WTC11 (cell line): ENCODE measurements at regions not wholly inside any gene's neighbourhood (a gene's known extent, or its start where the extent isn't known, plus 50 kb on each side); places are given as distances from the start of the nearest gene placed in this dataset.

Experiments
- ATAC-seq: fragments of 200-7000 bp; cut with Tn5 transposase; 2 replicates; pipeline ENCODE4 v1.10.0; 2021; ENCODE audit warnings: mild to moderate bottlenecking, moderate library complexity
- CTCF ChIA-PET: fragments of 300-600 bp; sonication (Branson Sonifier 250); formaldehyde crosslinking; loops from one replicate; lab custom pipeline; 2021; ENCODE audit warnings: antibody characterized with exemption; lab: Charles Lee
- POLR2A ChIA-PET: fragments of 350-600 bp; sonication (Branson Sonifier 250); formaldehyde crosslinking; loops from one replicate; lab custom pipeline; 2021; ENCODE audit warnings: antibody characterized with exemption; lab: Charles Lee
- DNase-seq: peaks from one replicate; pipeline ENCODE4 v3.0.0; 2021; ENCODE audit warnings: low spot score
- H3K27ac Mint-ChIP-seq: 2 replicates; pipeline ENCODE4 v1.8.0; 2021; ENCODE audit warnings: mixed read lengths
- H3K27me3 Mint-ChIP-seq: 2 replicates; pipeline ENCODE4 v1.8.0; 2021; ENCODE audit warnings: low read depth, mild to moderate bottlenecking, moderate library complexity, mixed read lengths
- H3K36me3 Mint-ChIP-seq: 2 replicates; pipeline ENCODE4 v1.8.0; 2021; ENCODE audit warnings: mixed read lengths
- H3K4me1 Mint-ChIP-seq: 2 replicates; pipeline ENCODE4 v1.8.0; 2022; ENCODE audit warnings: mixed read lengths
- H3K4me3 Mint-ChIP-seq: 2 replicates; pipeline ENCODE4 v1.8.0; 2021; ENCODE audit warnings: mild to moderate bottlenecking, moderate library complexity, mixed read lengths
- H3K9me3 Mint-ChIP-seq: 2 replicates; pipeline ENCODE4 v1.8.0; 2021; ENCODE audit warnings: mixed read lengths
- CBFB ChIP-seq: sonication (generic); formaldehyde crosslinking; IDR thresholded peaks from 2 replicates; pipeline ENCODE4 v1.8.1; 2022; ENCODE audit warnings: mild to moderate bottlenecking, low read depth, missing genetic modification reagents
- CREB1 ChIP-seq: sonication (generic); formaldehyde crosslinking; IDR thresholded peaks from 2 replicates; pipeline ENCODE4 v1.8.0; 2023; ENCODE audit warnings: mild to moderate bottlenecking, missing genetic modification reagents
- CREM ChIP-seq: sonication (generic); formaldehyde crosslinking; IDR thresholded peaks from 2 replicates; pipeline ENCODE4 v1.8.1; 2022; ENCODE audit warnings: mild to moderate bottlenecking, missing genetic modification reagents, moderate library complexity
- FOXJ3 ChIP-seq: sonication (generic); formaldehyde crosslinking; IDR thresholded peaks from 2 replicates; pipeline ENCODE4 v1.9.0; 2021; ENCODE audit warnings: missing genetic modification reagents, mild to moderate bottlenecking, borderline replicate concordance
- FOXK1 ChIP-seq: sonication (generic); formaldehyde crosslinking; IDR thresholded peaks from 2 replicates; pipeline ENCODE4 v1.8.0; 2022; ENCODE audit warnings: mild to moderate bottlenecking, moderate library complexity, missing genetic modification reagents
- FOXP1 ChIP-seq: sonication (generic); formaldehyde crosslinking; IDR thresholded peaks from 2 replicates; pipeline ENCODE4 v1.8.0; 2022; ENCODE audit warnings: missing genetic modification reagents, mild to moderate bottlenecking, moderate library complexity, borderline replicate concordance
- HMGA2 ChIP-seq: fragments of 250-450 bp; sonication (Bioruptor Pico); IDR thresholded peaks from 2 replicates; pipeline ENCODE4 v1.4.0; 2021; ENCODE audit warnings: mild to moderate bottlenecking, moderate library complexity
- JAZF1 ChIP-seq: fragments of 250-450 bp; sonication (Bioruptor Pico); IDR thresholded peaks from 2 replicates; pipeline ENCODE4 v1.9.0; 2021; ENCODE audit warnings: moderate library complexity, mild to moderate bottlenecking, inconsistent platforms
- KAT7 ChIP-seq: sonication (generic); formaldehyde crosslinking; IDR thresholded peaks from 2 replicates; pipeline ENCODE4 v1.8.1; 2023; ENCODE audit warnings: missing genetic modification reagents, mild to moderate bottlenecking, borderline replicate concordance
- NFATC4 ChIP-seq: fragments of 250-450 bp; sonication (Bioruptor Pico); IDR thresholded peaks from 2 replicates; pipeline ENCODE4 v1.9.0; 2021; ENCODE audit warnings: mild to moderate bottlenecking
- SOX15 ChIP-seq: fragments of 250-450 bp; sonication (Bioruptor Pico); IDR thresholded peaks from 2 replicates; pipeline ENCODE4 v1.9.0; 2021; ENCODE audit warnings: mild to moderate bottlenecking
- TEAD4 ChIP-seq: sonication (generic); formaldehyde crosslinking; IDR thresholded peaks from 2 replicates; pipeline ENCODE4 v1.8.0; 2022; ENCODE audit warnings: mild to moderate bottlenecking, missing genetic modification reagents
- TP53 ChIP-seq: sonication (generic); formaldehyde crosslinking; IDR thresholded peaks from 2 replicates; pipeline ENCODE4 v1.8.1; 2023; ENCODE audit warnings: mild to moderate bottlenecking, missing genetic modification reagents
- ZNF121 ChIP-seq: sonication (generic); formaldehyde crosslinking; IDR thresholded peaks from 2 replicates; pipeline ENCODE4 v1.8.0; 2023; ENCODE audit warnings: missing genetic modification reagents
- TF ChIP-seq, protein P1 (sequence below): sonication (generic); formaldehyde crosslinking; IDR thresholded peaks from 2 replicates; pipeline ENCODE4 v1.8.1; 2023; ENCODE audit warnings: mild to moderate bottlenecking, moderate library complexity, missing genetic modification reagents
- TF ChIP-seq, protein P2 (sequence below): fragments of 200-600 bp; IDR thresholded peaks from 2 replicates; pipeline ENCODE4 v1.8.0; 2022; ENCODE audit warnings: antibody characterized with exemption
- TF ChIP-seq, protein P3 (sequence below): sonication (generic); formaldehyde crosslinking; IDR thresholded peaks from 2 replicates; pipeline ENCODE4 v1.8.1; 2023; ENCODE audit warnings: mild to moderate bottlenecking, missing genetic modification reagents
- TF ChIP-seq, protein P4 (sequence below): fragments of 250-450 bp; sonication (Bioruptor Pico); conservative IDR thresholded peaks from 2 replicates; pipeline ENCODE4 v1.9.0; 2021; ENCODE audit warnings: mild to moderate bottlenecking
- TF ChIP-seq, protein P5 (sequence below): fragments of 250-450 bp; sonication (Bioruptor Pico); IDR thresholded peaks from 2 replicates; pipeline ENCODE4 v1.9.0; 2021; ENCODE audit warnings: mild to moderate bottlenecking, borderline replicate concordance
- TF ChIP-seq, protein P6 (sequence below): sonication (generic); formaldehyde crosslinking; IDR thresholded peaks from 2 replicates; pipeline ENCODE4 v1.8.1; 2022; ENCODE audit warnings: missing genetic modification reagents, borderline replicate concordance

DNA sequence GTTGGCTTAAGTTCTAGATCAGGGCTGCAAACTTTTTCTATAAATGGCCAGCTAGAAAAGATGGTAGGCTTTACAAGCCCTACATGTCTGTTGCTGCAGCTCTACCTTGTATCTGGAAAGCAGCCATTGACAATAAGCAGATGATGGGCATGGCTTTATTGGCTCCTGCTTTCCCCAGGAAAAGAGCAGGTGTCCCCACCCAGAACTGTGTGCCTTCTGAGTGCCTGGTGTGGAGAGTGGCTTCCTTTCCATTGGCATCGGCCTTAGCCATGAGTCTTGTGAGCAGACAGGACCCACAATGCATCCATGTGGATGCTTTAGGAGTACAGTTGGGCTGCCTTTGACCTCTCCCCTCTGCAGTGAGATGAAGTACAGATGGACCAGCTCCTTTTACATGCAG lies 120.2 kb downstream of the CD8B2 start (continued):
- TF ChIP-seq, protein P1, sequence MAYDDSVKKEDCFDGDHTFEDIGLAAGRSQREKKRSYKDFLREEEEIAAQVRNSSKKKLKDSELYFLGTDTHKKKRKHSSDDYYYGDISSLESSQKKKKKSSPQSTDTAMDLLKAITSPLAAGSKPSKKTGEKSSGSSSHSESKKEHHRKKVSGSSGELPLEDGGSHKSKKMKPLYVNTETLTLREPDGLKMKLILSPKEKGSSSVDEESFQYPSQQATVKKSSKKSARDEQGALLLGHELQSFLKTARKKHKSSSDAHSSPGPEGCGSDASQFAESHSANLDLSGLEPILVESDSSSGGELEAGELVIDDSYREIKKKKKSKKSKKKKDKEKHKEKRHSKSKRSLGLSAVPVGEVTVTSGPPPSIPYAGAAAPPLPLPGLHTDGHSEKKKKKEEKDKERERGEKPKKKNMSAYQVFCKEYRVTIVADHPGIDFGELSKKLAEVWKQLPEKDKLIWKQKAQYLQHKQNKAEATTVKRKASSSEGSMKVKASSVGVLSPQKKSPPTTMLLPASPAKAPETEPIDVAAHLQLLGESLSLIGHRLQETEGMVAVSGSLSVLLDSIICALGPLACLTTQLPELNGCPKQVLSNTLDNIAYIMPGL (CRISPR knock-in tag), result no peak
- no peak for TF ChIP-seq CREB1
- TF ChIP-seq KAT7 (CRISPR knock-in tag), result no peak

DNA sequence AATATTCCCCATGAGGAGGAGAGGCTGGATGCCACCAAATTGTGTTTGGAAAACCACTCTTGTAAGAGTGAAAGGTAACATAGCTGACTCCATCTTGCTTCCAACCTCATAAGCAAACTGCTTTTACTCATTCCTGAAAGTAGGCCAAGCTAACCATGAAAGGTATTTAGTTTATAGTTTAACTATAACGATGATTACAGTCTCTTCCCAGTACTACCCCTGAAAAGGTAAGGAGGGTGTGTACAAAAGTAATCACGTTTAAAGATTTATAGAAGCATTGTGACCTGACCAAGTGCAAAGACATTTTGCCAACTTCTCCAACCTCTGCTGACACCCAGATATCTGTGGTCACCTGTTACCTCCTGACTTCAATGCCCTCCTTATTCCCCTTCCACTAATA lies 122.6 kb downstream of the CD8B2 start:
- peaks cover 12% of the 10 kb centered on the region; the same call in 1 of the 2 replicates for H3K9me3 Mint-ChIP-seq
- POLR2A ChIA-PET, result no interaction called here
- DNase-seq, result no peak
- H3K27ac Mint-ChIP-seq, result no peak overlapping the region
- no peaks in the 10 kb centered on the region for H3K27me3 Mint-ChIP-seq
- H3K36me3 Mint-ChIP-seq, result no peaks in the 10 kb centered on the region
- ATAC-seq, result no peak
- no peak for TF ChIP-seq FOXJ3 (CRISPR knock-in tag)
- TF ChIP-seq FOXK1 (CRISPR knock-in tag), result no peak
- TF ChIP-seq CREM (CRISPR knock-in tag), result no peak
- TF ChIP-seq, protein P2, sequence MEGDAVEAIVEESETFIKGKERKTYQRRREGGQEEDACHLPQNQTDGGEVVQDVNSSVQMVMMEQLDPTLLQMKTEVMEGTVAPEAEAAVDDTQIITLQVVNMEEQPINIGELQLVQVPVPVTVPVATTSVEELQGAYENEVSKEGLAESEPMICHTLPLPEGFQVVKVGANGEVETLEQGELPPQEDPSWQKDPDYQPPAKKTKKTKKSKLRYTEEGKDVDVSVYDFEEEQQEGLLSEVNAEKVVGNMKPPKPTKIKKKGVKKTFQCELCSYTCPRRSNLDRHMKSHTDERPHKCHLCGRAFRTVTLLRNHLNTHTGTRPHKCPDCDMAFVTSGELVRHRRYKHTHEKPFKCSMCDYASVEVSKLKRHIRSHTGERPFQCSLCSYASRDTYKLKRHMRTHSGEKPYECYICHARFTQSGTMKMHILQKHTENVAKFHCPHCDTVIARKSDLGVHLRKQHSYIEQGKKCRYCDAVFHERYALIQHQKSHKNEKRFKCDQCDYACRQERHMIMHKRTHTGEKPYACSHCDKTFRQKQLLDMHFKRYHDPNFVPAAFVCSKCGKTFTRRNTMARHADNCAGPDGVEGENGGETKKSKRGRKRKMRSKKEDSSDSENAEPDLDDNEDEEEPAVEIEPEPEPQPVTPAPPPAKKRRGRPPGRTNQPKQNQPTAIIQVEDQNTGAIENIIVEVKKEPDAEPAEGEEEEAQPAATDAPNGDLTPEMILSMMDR, result no peak
- no peak for TF ChIP-seq HMGA2 (CRISPR knock-in tag)
- TF ChIP-seq SOX15 (CRISPR knock-in tag), result no peak
- TF ChIP-seq, protein P3, sequence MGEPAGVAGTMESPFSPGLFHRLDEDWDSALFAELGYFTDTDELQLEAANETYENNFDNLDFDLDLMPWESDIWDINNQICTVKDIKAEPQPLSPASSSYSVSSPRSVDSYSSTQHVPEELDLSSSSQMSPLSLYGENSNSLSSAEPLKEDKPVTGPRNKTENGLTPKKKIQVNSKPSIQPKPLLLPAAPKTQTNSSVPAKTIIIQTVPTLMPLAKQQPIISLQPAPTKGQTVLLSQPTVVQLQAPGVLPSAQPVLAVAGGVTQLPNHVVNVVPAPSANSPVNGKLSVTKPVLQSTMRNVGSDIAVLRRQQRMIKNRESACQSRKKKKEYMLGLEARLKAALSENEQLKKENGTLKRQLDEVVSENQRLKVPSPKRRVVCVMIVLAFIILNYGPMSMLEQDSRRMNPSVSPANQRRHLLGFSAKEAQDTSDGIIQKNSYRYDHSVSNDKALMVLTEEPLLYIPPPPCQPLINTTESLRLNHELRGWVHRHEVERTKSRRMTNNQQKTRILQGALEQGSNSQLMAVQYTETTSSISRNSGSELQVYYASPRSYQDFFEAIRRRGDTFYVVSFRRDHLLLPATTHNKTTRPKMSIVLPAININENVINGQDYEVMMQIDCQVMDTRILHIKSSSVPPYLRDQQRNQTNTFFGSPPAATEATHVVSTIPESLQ (CRISPR knock-in tag), result no peak
- no peak for TF ChIP-seq FOXP1
- no peak for TF ChIP-seq JAZF1 (CRISPR knock-in tag)
- TF ChIP-seq, protein P4, sequence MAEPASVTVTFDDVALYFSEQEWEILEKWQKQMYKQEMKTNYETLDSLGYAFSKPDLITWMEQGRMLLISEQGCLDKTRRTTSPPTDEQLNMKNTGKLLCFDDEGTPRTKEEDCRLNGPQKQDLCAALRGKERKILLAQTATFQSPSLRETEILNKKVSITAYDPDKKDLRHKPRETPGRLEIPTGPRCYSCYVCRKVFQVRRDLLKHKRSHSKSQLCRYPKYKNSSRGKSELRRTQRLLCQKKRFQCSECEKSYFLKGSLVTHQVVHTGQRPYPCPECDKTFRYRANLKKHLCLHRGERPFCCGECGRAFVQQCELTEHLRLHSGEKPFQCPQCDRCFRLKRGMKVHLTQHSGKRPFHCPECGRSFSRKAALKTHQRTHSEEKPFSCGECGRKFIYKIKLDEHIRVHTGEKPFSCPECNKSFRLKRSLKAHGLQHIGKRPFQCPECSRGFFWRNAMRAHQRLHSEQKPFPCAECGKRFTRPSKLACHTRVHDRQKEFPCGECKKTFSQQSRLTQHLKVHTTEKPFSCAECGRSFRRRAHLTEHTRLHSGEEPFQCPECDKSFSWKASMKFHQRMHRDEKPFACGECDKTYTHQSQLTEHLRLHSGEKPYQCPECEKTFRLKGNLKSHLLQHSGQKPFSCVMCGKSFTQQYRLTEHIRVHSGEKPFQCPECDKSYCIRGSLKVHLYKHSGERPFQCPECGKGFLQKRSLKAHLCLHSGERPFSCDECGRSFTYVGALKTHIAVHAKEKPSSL (CRISPR knock-in tag), result no peak
- TF ChIP-seq TEAD4 (CRISPR knock-in tag), result no peak
- no peak for TF ChIP-seq CBFB (CRISPR knock-in tag)
- no peak for TF ChIP-seq NFATC4 (CRISPR knock-in tag)
- TF ChIP-seq, protein P5, sequence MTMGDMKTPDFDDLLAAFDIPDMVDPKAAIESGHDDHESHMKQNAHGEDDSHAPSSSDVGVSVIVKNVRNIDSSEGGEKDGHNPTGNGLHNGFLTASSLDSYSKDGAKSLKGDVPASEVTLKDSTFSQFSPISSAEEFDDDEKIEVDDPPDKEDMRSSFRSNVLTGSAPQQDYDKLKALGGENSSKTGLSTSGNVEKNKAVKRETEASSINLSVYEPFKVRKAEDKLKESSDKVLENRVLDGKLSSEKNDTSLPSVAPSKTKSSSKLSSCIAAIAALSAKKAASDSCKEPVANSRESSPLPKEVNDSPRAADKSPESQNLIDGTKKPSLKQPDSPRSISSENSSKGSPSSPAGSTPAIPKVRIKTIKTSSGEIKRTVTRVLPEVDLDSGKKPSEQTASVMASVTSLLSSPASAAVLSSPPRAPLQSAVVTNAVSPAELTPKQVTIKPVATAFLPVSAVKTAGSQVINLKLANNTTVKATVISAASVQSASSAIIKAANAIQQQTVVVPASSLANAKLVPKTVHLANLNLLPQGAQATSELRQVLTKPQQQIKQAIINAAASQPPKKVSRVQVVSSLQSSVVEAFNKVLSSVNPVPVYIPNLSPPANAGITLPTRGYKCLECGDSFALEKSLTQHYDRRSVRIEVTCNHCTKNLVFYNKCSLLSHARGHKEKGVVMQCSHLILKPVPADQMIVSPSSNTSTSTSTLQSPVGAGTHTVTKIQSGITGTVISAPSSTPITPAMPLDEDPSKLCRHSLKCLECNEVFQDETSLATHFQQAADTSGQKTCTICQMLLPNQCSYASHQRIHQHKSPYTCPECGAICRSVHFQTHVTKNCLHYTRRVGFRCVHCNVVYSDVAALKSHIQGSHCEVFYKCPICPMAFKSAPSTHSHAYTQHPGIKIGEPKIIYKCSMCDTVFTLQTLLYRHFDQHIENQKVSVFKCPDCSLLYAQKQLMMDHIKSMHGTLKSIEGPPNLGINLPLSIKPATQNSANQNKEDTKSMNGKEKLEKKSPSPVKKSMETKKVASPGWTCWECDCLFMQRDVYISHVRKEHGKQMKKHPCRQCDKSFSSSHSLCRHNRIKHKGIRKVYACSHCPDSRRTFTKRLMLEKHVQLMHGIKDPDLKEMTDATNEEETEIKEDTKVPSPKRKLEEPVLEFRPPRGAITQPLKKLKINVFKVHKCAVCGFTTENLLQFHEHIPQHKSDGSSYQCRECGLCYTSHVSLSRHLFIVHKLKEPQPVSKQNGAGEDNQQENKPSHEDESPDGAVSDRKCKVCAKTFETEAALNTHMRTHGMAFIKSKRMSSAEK (CRISPR knock-in tag), result no peak
- no peak for TF ChIP-seq TP53 (CRISPR knock-in tag)
- TF ChIP-seq ZNF121 (CRISPR knock-in tag), result no peak
- TF ChIP-seq, protein P6, sequence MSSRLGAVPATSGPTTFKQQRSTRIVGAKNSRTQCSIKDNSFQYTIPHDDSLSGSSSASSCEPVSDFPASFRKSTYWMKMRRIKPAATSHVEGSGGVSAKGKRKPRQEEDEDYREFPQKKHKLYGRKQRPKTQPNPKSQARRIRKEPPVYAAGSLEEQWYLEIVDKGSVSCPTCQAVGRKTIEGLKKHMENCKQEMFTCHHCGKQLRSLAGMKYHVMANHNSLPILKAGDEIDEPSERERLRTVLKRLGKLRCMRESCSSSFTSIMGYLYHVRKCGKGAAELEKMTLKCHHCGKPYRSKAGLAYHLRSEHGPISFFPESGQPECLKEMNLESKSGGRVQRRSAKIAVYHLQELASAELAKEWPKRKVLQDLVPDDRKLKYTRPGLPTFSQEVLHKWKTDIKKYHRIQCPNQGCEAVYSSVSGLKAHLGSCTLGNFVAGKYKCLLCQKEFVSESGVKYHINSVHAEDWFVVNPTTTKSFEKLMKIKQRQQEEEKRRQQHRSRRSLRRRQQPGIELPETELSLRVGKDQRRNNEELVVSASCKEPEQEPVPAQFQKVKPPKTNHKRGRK (CRISPR knock-in tag), result no peak
- H3K4me3 Mint-ChIP-seq, result no peak overlapping the region
- H3K4me1 Mint-ChIP-seq, result no peaks in the 10 kb centered on the region
- CTCF ChIA-PET, result interaction anchor here (1.3 kb wide), 1 partner anchor 15 kb away, joined by 3 read pairs; no protein-coding TSS in a partner anchor
